HG02870 (cell line): ENCODE measurements at regions not wholly inside any gene's neighbourhood (a gene's known extent, or its start where the extent isn't known, plus 50 kb on each side); places are given as distances from the start of the nearest gene placed in this dataset.

Experiments
- ATAC-seq: cut with Tn5 transposase; IDR thresholded peaks from one replicate; pipeline ENCODE4 v1.9.1; 2021; ENCODE audit warnings: mild to moderate bottlenecking, moderate library complexity; ENCODE audit not compliant: unreplicated experiment

- ATAC-seq: no peak
Measured at GRCh38 chr20:48166082-48166835, 381.0 kb upstream of the SULF2 start.

- ATAC-seq: no peak
Measured at GRCh38 chr20:48165401-48165685, 380.1 kb upstream of the SULF2 start.

- no peak for ATAC-seq
Measured at GRCh38 chr20:48164566-48165400, 379.5 kb upstream of the SULF2 start.

- no peak for ATAC-seq
Measured at GRCh38 chr20:48164034-48164433, 378.8 kb upstream of the SULF2 start.

GRCh38 chr20:48163505-48163904 is 378.2 kb upstream of the SULF2 start:
- ATAC-seq: no peak

- no peak for ATAC-seq
Measured at GRCh38 chr20:48162621-48163020, 377.3 kb upstream of the SULF2 start.

- ATAC-seq: no peak
Measured at GRCh38 chr20:48159145-48160008, 374.1 kb upstream of the SULF2 start.

- no peak for ATAC-seq
Measured at GRCh38 chr20:48158014-48158413, 372.7 kb upstream of the SULF2 start.

- ATAC-seq: no peak
Measured at GRCh38 chr20:48156951-48157700, 371.8 kb upstream of the SULF2 start.

- ATAC-seq: no peak
Measured at GRCh38 chr20:48156521-48156920, 371.2 kb upstream of the SULF2 start.

GRCh38 chr20:48155268-48155667 is 370.0 kb upstream of the SULF2 start:
- no peak for ATAC-seq

- no peak for ATAC-seq
Measured at GRCh38 chr20:48154040-48154765, 368.9 kb upstream of the SULF2 start.

GRCh38 chr20:48153523-48153922 is 368.2 kb upstream of the SULF2 start:
- ATAC-seq: no peak

GRCh38 chr20:48153103-48153502 is 367.8 kb upstream of the SULF2 start:
- no peak for ATAC-seq

- ATAC-seq: no peak
Measured at GRCh38 chr20:48150568-48150967, 365.3 kb upstream of the SULF2 start.

- no peak for ATAC-seq
Measured at GRCh38 chr20:48149902-48150301, 364.6 kb upstream of the SULF2 start.

- ATAC-seq: no peak
Measured at GRCh38 chr20:48148916-48149672, 363.8 kb upstream of the SULF2 start.

- no peak for ATAC-seq
Measured at GRCh38 chr20:48148020-48148419, 362.7 kb upstream of the SULF2 start.

GRCh38 chr20:48147311-48147710 is 362.0 kb upstream of the SULF2 start:
- no peak for ATAC-seq
